IMR-90 (cell line): ENCODE measurements at regions not wholly inside any gene's neighbourhood (a gene's known extent, or its start where the extent isn't known, plus 50 kb on each side); places are given as distances from the start of the nearest gene placed in this dataset.

Experiments used
- BHLHE40 ChIP-seq: fragments of 150-350 bp; IDR thresholded peaks from 2 replicates; pipeline ENCODE4 v1.6.1; 2016; ENCODE audit warnings: mild to moderate bottlenecking, low read depth, low read length
- CEBPB ChIP-seq: IDR thresholded peaks from 2 replicates; pipeline ENCODE4 v1.6.1; 2012; ENCODE audit warnings: low read depth, low read length, improper control_type of control experiment
- MAZ ChIP-seq: IDR thresholded peaks from 2 replicates; pipeline ENCODE4 v1.6.1; 2012; ENCODE audit warnings: low read depth, mild to moderate bottlenecking, low read length, improper control_type of control experiment, moderate library complexity, borderline replicate concordance
- MXI1 ChIP-seq: IDR thresholded peaks from 2 replicates; pipeline ENCODE4 v1.6.1; 2012; ENCODE audit warnings: low read depth, mild to moderate bottlenecking, low read length, moderate library complexity, borderline replicate concordance
- NFE2L2 ChIP-seq: fragments of 150-350 bp; IDR thresholded peaks from 2 replicates; pipeline ENCODE4 v1.6.1; 2016; ENCODE audit warnings: low read depth, mild to moderate bottlenecking, low read length
- POLR2A ChIP-seq: IDR thresholded peaks from 2 replicates; pipeline ENCODE4 v1.6.1; 2012; ENCODE audit warnings: mild to moderate bottlenecking, low read depth, low read length
- RFX5 ChIP-seq: IDR thresholded peaks from 2 replicates; pipeline ENCODE4 v1.8.0; 2012; ENCODE audit warnings: low read depth, mild to moderate bottlenecking, low read length, moderate library complexity
- SMC3 ChIP-seq: fragments of 150-350 bp; IDR thresholded peaks from 2 replicates; pipeline ENCODE4 v1.6.1; 2016; ENCODE audit warnings: low read depth, mild to moderate bottlenecking, antibody characterized with exemption, low read length, moderate library complexity
- TF ChIP-seq, protein P1 (sequence below): fragments of 150-350 bp; IDR thresholded peaks from 2 replicates; pipeline ENCODE4 v1.6.1; 2016; ENCODE audit warnings: low read depth, mild to moderate bottlenecking, low read length, moderate library complexity, borderline replicate concordance
- TF ChIP-seq, protein P2 (sequence below): conservative IDR thresholded peaks from 2 replicates; pipeline ENCODE4 v1.5.1; 2012; ENCODE audit warnings: mild to moderate bottlenecking, low read depth, low read length, improper control_type of control experiment

DNA sequence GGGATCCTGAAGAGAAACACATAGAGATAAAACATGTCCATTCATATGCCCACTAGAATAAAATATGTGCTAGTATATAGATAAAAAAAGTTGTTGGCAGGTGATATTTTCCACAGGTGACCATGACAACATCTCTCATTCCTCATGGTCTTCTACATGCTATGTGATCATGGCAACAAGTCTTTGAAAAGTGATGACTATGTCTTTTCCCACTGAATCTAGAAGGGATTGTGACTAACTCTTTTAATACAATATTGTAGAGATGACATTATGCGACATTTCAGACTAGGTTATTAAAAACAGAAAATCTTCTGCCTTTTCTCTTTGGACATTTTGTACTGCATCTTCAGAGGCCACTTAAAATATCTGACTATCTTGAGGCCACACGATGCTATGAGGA lies 126.0 kb upstream of the GABRA2 start:
- TF ChIP-seq POLR2A (no peak), SMC3 (no peak), CEBPB (no peak), RFX5 (no peak), BHLHE40 (no peak), MAZ (no peak), NFE2L2 (no peak), MXI1 (no peak)
- TF ChIP-seq, protein P1, sequence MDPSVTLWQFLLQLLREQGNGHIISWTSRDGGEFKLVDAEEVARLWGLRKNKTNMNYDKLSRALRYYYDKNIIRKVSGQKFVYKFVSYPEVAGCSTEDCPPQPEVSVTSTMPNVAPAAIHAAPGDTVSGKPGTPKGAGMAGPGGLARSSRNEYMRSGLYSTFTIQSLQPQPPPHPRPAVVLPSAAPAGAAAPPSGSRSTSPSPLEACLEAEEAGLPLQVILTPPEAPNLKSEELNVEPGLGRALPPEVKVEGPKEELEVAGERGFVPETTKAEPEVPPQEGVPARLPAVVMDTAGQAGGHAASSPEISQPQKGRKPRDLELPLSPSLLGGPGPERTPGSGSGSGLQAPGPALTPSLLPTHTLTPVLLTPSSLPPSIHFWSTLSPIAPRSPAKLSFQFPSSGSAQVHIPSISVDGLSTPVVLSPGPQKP, result no peak
- TF ChIP-seq, protein P2, sequence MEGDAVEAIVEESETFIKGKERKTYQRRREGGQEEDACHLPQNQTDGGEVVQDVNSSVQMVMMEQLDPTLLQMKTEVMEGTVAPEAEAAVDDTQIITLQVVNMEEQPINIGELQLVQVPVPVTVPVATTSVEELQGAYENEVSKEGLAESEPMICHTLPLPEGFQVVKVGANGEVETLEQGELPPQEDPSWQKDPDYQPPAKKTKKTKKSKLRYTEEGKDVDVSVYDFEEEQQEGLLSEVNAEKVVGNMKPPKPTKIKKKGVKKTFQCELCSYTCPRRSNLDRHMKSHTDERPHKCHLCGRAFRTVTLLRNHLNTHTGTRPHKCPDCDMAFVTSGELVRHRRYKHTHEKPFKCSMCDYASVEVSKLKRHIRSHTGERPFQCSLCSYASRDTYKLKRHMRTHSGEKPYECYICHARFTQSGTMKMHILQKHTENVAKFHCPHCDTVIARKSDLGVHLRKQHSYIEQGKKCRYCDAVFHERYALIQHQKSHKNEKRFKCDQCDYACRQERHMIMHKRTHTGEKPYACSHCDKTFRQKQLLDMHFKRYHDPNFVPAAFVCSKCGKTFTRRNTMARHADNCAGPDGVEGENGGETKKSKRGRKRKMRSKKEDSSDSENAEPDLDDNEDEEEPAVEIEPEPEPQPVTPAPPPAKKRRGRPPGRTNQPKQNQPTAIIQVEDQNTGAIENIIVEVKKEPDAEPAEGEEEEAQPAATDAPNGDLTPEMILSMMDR, result no peak
